ENCODE measurements at regions not wholly inside any gene's neighbourhood (a gene's known extent, or its start where the extent isn't known, plus 50 kb on each side); places are given as distances from the start of the nearest gene placed in this dataset.

GRCh38 chr4:152107736-152108500 lies 347.1 kb upstream of the GATB start:
- intact Hi-C loops (cut with micrococcal nuclease; ENCODE audit: unreplicated experiment): no loop called here
- H4K20me1 ChIP-seq (ENCODE audit: insufficient read depth, low read length): no peaks in the 10 kb centered on the region
- DNase-seq (ENCODE audit: low spot score): no peak
- H3K36me3 ChIP-seq (ENCODE audit: insufficient read depth, low read length): no peaks in the 10 kb centered on the region
- no peak overlapping the region for H3K4me3 ChIP-seq (ENCODE audit: low read depth, low read length, poor library complexity, severe bottlenecking)
- H3K9me3 ChIP-seq (ENCODE audit: low read length): no peaks in the 10 kb centered on the region
- ChIA-PET POLR2A (interaction anchor here (0.8 kb wide), 1 partner anchor 76 kb away, joined by 3 read pairs; no protein-coding TSS in a partner anchor), CTCF (ENCODE audit: unreplicated experiment) (no interaction called here)
- no peaks in the 10 kb centered on the region for H3K4me1 ChIP-seq (ENCODE audit: insufficient read depth, low read length, poor library complexity, severe bottlenecking)
- TF ChIP-seq EZH2phosphoT487 (IDR thresholded peaks at IDR 0.05; ENCODE audit: borderline replicate concordance, low read depth, low read length) (no peak), CTCF (conservative IDR thresholded peaks at IDR 0.05; ENCODE audit: low read length) (no peak)
- no peaks in the 10 kb centered on the region for H3K79me2 ChIP-seq (ENCODE audit: insufficient read depth, low read depth, low read length)
- H3K27ac ChIP-seq (ENCODE audit: low read depth, low read length, poor library complexity, severe bottlenecking): no peak overlapping the region
- H3K4me2 ChIP-seq (ENCODE audit: low read length): no peak overlapping the region
- H3K9me2 ChIP-seq (ENCODE audit: insufficient read depth, low read length): no peaks in the 10 kb centered on the region
- no peak overlapping the region for H2AFZ ChIP-seq (ENCODE audit: low read length)
- no TSS peak for BruUV-seq (replicated peaks)

GRCh38 chr4:152106781-152107321 lies 346.0 kb upstream of the GATB start:
- CTCF ChIA-PET (ENCODE audit: unreplicated experiment): no interaction called here
- intact Hi-C loops (cut with micrococcal nuclease; ENCODE audit: unreplicated experiment): no loop called here
- Histone ChIP-seq H3K4me2 (ENCODE audit: low read length) (no peak overlapping the region), H3K9me2 (ENCODE audit: insufficient read depth, low read length) (no peaks in the 10 kb centered on the region), H3K4me3 (ENCODE audit: low read depth, low read length, poor library complexity, severe bottlenecking) (no peak overlapping the region), H4K20me1 (ENCODE audit: insufficient read depth, low read length) (no peaks in the 10 kb centered on the region), H3K79me2 (ENCODE audit: insufficient read depth, low read depth, low read length) (no peaks in the 10 kb centered on the region), H3K4me1 (ENCODE audit: insufficient read depth, low read length, poor library complexity, severe bottlenecking) (no peaks in the 10 kb centered on the region), H3K9me3 (ENCODE audit: low read length) (no peaks in the 10 kb centered on the region), H3K36me3 (ENCODE audit: insufficient read depth, low read length) (no peaks in the 10 kb centered on the region), H3K27ac (ENCODE audit: low read depth, low read length, poor library complexity, severe bottlenecking) (no peak overlapping the region), H2AFZ (ENCODE audit: low read length) (no peak overlapping the region)
- no peak for DNase-seq (ENCODE audit: low spot score)
- TF ChIP-seq EZH2phosphoT487 (IDR thresholded peaks at IDR 0.05; ENCODE audit: borderline replicate concordance, low read depth, low read length) (no peak), CTCF (conservative IDR thresholded peaks at IDR 0.05; ENCODE audit: low read length) (no peak)
- BruUV-seq (replicated peaks): no TSS peak
- POLR2A ChIA-PET: interaction anchor here (0.6 kb wide), 1 partner anchor 18 kb away, joined by 3 read pairs; no protein-coding TSS in a partner anchor

Measured in OCI-LY7 (cell line).